Panc1 (cell line): ENCODE measurements at regions not wholly inside any gene's neighbourhood (a gene's known extent, or its start where the extent isn't known, plus 50 kb on each side); places are given as distances from the start of the nearest gene placed in this dataset.

Experiments used
- ATAC-seq: fragments of 200-7000 bp; cut with Tn5 transposase; 2 replicates; pipeline ENCODE4 v1.9.1; 2020; ENCODE audit warnings: mild to moderate bottlenecking, moderate library complexity
- BruUV-seq: library from RNA; stranded (reverse); fragments of 400-500 nt; replicated peaks from 2 replicates; lab custom pipeline; 2021; lab: Mats Ljungman, UMichigan
- CTCF ChIA-PET: fragments of 300-600 bp; sonication (Branson Sonifier 250); formaldehyde crosslinking; loops from one replicate; lab custom pipeline; 2022; ENCODE audit warnings: antibody characterized with exemption; lab: Charles Lee
- POLR2A ChIA-PET: fragments of 300-600 bp; sonication (Branson Sonifier 250); formaldehyde crosslinking; loops from one replicate; lab custom pipeline; 2022; ENCODE audit warnings: antibody characterized with exemption; lab: Charles Lee
- DNase-seq: peaks from one replicate; pipeline ENCODE4 v3.0.0-alpha.2; 2010; ENCODE audit warnings: low read depth, low spot score
- H3K27ac ChIP-seq: 2 replicates; pipeline ENCODE4 v1.5.1; 2011; ENCODE audit warnings: mild to moderate bottlenecking, low read length, inconsistent platforms
- H3K27me3 ChIP-seq: fragments of 200-500 bp; sonication (Bioruptor generic); 2 replicates; pipeline ENCODE4 v1.6.0; 2014; ENCODE audit warnings: low read length, inconsistent platforms; ENCODE audit not compliant: control insufficient read depth, insufficient read depth
- H3K36me3 ChIP-seq: fragments of 200-500 bp; sonication (Bioruptor generic); 2 replicates; pipeline ENCODE4 v1.5.1; 2014; ENCODE audit warnings: inconsistent platforms, mild to moderate bottlenecking, low read length, moderate library complexity; ENCODE audit not compliant: control insufficient read depth, insufficient read depth
- H3K4me1 ChIP-seq: 2 replicates; pipeline ENCODE4 v1.5.1; 2011; ENCODE audit warnings: inconsistent platforms, mild to moderate bottlenecking, low read length, moderate library complexity; ENCODE audit not compliant: control insufficient read depth, insufficient read depth
- H3K4me3 ChIP-seq, 2 experiments: 2 replicates each; pipeline ENCODE4 v1.5.1; 2011 to 2012; ENCODE audit warnings: low read depth in 2 of 2, low read length in 2 of 2, mild to moderate bottlenecking in 2 of 2, inconsistent platforms in 1 of 2, moderate library complexity in 1 of 2
- H3K9me3 ChIP-seq: fragments of 200-500 bp; sonication (Bioruptor generic); 2 replicates; pipeline ENCODE4 v1.5.1; 2014; ENCODE audit warnings: low read depth, mild to moderate bottlenecking, inconsistent platforms, low read length, moderate library complexity; ENCODE audit not compliant: control insufficient read depth, insufficient read depth
- POLR2AphosphoS5 ChIP-seq: IDR thresholded peaks from 2 replicates; pipeline ENCODE4 v1.6.1; 2012; ENCODE audit warnings: mild to moderate bottlenecking, low read depth, low read length, moderate library complexity
- SIN3A ChIP-seq: IDR thresholded peaks from 2 replicates; pipeline ENCODE4 v1.6.1; 2012; ENCODE audit warnings: low read depth, mild to moderate bottlenecking, low read length, moderate library complexity, borderline replicate concordance; ENCODE audit not compliant: insufficient read depth
- TCF7L2 ChIP-seq: IDR thresholded peaks from 2 replicates; pipeline ENCODE4 v1.6.1; 2011; ENCODE audit warnings: mild to moderate bottlenecking, low read depth, low read length, inconsistent platforms
- in situ Hi-C: cut with HindIII; loops from 2 replicates; pipeline ENCODE4 v1.10.0; 2016; ENCODE audit warnings: low sequenced_read_pairs, low pct_unique_long_range_greater_than_20kb
- intact Hi-C: fragments of 100-400 bp; cut with micrococcal nuclease; formaldehyde crosslinking; loops from one replicate; pipeline ENCODE4 v1.10.0; 2022; ENCODE audit not compliant: unreplicated experiment
- TF ChIP-seq, protein P1 (sequence below): fragments of 450-650 bp; IDR thresholded peaks from 2 replicates; pipeline ENCODE4 v1.5.1; 2017; ENCODE audit warnings: mild to moderate bottlenecking
- TF ChIP-seq, protein P2 (sequence below), 2 experiments: IDR thresholded peaks; 2 replicates each; pipeline ENCODE4 v1.6.1; 2011 to 2012; ENCODE audit warnings: low read depth in 2 of 2, control low read depth in 1 of 2, low read length in 1 of 2, mild to moderate bottlenecking in 1 of 2, moderate library complexity in 1 of 2; ENCODE audit not compliant: insufficient read depth in 1 of 2

DNA sequence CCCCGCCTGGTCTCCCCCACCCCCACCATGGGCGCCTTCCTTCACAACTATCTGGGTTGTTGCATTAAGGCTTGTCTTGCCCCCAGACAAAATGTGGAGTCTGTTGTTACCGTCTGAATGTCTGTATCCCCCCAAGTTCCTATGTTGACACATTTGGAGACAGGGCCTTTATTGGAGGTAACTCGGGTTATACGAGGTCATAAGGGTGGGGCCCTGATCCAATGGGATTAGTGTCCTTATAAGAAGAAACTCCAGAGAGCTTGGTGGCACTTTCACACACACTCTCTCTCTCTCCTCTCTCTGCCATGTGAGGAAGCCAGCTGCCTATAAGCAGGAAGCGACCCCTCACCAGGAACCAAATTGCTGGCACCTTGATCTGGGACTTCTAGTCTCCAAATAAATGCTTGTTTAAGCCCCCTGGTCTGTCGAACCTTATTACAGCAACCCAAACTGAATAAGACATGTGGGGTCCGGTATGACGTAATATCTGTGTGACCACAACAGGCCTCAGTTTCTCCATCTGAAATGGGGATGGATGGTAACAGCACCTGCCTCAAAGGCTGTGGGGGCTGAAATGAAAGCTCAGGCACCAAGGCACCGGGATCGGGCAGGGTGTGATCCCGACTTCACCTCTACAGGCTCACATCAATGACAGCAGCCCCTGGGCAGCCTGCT lies 222.3 kb downstream of the CTTN start:
- in situ Hi-C loops (no loop called here), intact Hi-C loops (no loop called here)
- Histone ChIP-seq H3K9me3 (no peaks in the 10 kb centered on the region; the same call in 1 of the 2 replicates), H3K27ac (no peak overlapping the region), H3K36me3 (no peaks in the 10 kb centered on the region), H3K27me3 (no peaks in the 10 kb centered on the region; the same call in 1 of the 2 replicates), H3K4me1 (no peaks in the 10 kb centered on the region), H3K4me3 (no peak overlapping the region)
- ChIA-PET CTCF (no interaction called here), POLR2A (no interaction called here)
- TF ChIP-seq, protein P1, sequence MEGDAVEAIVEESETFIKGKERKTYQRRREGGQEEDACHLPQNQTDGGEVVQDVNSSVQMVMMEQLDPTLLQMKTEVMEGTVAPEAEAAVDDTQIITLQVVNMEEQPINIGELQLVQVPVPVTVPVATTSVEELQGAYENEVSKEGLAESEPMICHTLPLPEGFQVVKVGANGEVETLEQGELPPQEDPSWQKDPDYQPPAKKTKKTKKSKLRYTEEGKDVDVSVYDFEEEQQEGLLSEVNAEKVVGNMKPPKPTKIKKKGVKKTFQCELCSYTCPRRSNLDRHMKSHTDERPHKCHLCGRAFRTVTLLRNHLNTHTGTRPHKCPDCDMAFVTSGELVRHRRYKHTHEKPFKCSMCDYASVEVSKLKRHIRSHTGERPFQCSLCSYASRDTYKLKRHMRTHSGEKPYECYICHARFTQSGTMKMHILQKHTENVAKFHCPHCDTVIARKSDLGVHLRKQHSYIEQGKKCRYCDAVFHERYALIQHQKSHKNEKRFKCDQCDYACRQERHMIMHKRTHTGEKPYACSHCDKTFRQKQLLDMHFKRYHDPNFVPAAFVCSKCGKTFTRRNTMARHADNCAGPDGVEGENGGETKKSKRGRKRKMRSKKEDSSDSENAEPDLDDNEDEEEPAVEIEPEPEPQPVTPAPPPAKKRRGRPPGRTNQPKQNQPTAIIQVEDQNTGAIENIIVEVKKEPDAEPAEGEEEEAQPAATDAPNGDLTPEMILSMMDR: no peak
- TF ChIP-seq, protein P2, sequence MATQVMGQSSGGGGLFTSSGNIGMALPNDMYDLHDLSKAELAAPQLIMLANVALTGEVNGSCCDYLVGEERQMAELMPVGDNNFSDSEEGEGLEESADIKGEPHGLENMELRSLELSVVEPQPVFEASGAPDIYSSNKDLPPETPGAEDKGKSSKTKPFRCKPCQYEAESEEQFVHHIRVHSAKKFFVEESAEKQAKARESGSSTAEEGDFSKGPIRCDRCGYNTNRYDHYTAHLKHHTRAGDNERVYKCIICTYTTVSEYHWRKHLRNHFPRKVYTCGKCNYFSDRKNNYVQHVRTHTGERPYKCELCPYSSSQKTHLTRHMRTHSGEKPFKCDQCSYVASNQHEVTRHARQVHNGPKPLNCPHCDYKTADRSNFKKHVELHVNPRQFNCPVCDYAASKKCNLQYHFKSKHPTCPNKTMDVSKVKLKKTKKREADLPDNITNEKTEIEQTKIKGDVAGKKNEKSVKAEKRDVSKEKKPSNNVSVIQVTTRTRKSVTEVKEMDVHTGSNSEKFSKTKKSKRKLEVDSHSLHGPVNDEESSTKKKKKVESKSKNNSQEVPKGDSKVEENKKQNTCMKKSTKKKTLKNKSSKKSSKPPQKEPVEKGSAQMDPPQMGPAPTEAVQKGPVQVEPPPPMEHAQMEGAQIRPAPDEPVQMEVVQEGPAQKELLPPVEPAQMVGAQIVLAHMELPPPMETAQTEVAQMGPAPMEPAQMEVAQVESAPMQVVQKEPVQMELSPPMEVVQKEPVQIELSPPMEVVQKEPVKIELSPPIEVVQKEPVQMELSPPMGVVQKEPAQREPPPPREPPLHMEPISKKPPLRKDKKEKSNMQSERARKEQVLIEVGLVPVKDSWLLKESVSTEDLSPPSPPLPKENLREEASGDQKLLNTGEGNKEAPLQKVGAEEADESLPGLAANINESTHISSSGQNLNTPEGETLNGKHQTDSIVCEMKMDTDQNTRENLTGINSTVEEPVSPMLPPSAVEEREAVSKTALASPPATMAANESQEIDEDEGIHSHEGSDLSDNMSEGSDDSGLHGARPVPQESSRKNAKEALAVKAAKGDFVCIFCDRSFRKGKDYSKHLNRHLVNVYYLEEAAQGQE (IDR thresholded peaks at IDR 0.05; ENCODE audit: insufficient read depth in 1 of 2, low read depth in 2 of 2, low read length in 1 of 2): no peak
- no peak for TF ChIP-seq TCF7L2
- no peak for TF ChIP-seq SIN3A
- TF ChIP-seq POLR2AphosphoS5: no peak
- BruUV-seq: no TSS peak
- no peak for ATAC-seq
- no peak for DNase-seq

GRCh38 chr11:70621241-70621640 lies 222.9 kb downstream of the CTTN start:
- in situ Hi-C loops (no loop called here), intact Hi-C loops (no loop called here)
- Histone ChIP-seq H3K36me3 (no peaks in the 10 kb centered on the region), H3K4me1 (no peaks in the 10 kb centered on the region), H3K9me3 (no peaks in the 10 kb centered on the region; the same call in 1 of the 2 replicates), H3K4me3 (no peak overlapping the region), H3K27me3 (no peaks in the 10 kb centered on the region; the same call in 1 of the 2 replicates), H3K27ac (no peak overlapping the region)
- CTCF ChIA-PET: interaction anchor here (0.7 kb wide), 1 partner anchor 61 kb away, joined by 3 read pairs; no protein-coding TSS in a partner anchor
- DNase-seq (no peak), ATAC-seq (no peak)
- TF ChIP-seq SIN3A (no peak), TCF7L2 (no peak)
- TF ChIP-seq, protein P2 (IDR thresholded peaks at IDR 0.05; ENCODE audit: insufficient read depth in 1 of 2, low read depth in 2 of 2, low read length in 1 of 2): no peak
- POLR2A ChIA-PET: no interaction called here
- BruUV-seq: no TSS peak
